OCI-LY1 (cell line): ENCODE measurements at regions not wholly inside any gene's neighbourhood (a gene's known extent, or its start where the extent isn't known, plus 50 kb on each side); places are given as distances from the start of the nearest gene placed in this dataset.

ENCODE experiments used
- EZH2 ChIP-seq: fragments of 200-600 bp; sonication (generic), shearing (Covaris generic); IDR thresholded peaks from 2 replicates; pipeline ENCODE4 v1.8.0; 2017; ENCODE audit warnings: borderline replicate concordance, mixed run types, mild to moderate bottlenecking, antibody characterized with exemption, low read length, moderate library complexity, mixed read lengths
- TF ChIP-seq, protein P1 (sequence below): fragments of 200-600 bp; sonication (generic), shearing (Covaris generic); IDR thresholded peaks from 2 replicates; pipeline ENCODE4 v1.5.1; 2017; ENCODE audit warnings: mild to moderate bottlenecking, antibody characterized with exemption, low read length, moderate library complexity, mixed read lengths

DNA sequence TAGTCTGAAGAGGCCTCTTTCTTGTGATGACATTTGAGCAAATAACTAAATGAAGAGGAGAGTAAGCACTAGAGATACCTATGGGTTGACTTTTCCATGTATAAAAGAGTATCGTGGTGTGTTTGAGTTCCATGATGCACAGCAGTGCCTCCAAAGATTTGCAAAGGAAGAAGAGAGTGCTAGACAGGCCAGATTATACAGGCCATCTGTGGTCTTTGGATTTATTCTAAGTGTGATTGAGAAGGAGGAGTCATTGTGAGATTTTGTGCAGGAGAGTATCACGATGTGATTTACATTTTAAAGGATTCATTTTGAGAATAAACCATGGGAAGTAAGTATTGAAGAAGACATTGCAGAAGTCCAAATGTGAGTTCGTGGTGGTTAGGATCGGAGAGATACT, 695.9 kb upstream of the FAM98A start:
- no peak for TF ChIP-seq EZH2
- TF ChIP-seq, protein P1, sequence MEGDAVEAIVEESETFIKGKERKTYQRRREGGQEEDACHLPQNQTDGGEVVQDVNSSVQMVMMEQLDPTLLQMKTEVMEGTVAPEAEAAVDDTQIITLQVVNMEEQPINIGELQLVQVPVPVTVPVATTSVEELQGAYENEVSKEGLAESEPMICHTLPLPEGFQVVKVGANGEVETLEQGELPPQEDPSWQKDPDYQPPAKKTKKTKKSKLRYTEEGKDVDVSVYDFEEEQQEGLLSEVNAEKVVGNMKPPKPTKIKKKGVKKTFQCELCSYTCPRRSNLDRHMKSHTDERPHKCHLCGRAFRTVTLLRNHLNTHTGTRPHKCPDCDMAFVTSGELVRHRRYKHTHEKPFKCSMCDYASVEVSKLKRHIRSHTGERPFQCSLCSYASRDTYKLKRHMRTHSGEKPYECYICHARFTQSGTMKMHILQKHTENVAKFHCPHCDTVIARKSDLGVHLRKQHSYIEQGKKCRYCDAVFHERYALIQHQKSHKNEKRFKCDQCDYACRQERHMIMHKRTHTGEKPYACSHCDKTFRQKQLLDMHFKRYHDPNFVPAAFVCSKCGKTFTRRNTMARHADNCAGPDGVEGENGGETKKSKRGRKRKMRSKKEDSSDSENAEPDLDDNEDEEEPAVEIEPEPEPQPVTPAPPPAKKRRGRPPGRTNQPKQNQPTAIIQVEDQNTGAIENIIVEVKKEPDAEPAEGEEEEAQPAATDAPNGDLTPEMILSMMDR: no peak
